Inferior parietal cortex (tissue), 1 donor: ENCODE measurements at regions not wholly inside any gene's neighbourhood (a gene's known extent, or its start where the extent isn't known, plus 50 kb on each side); places are given as distances from the start of the nearest gene placed in this dataset.

Experiments
- DNase-seq: peaks from one replicate; pipeline ENCODE4 v3.0.0-alpha.2; 2016; ENCODE audit errors: extremely low spot score

- DNase-seq = no peak
These were observed 57.1 kb upstream of the KCNJ16 start for GRCh38 chr17:70017941-70018340.

GRCh38 chr17:70021726-70022125, 53.3 kb upstream of the KCNJ16 start:
- DNase-seq = no peak

- no peak for DNase-seq
These were observed 52.9 kb upstream of the KCNJ16 start for GRCh38 chr17:70022175-70022574.

GRCh38 chr17:70024253-70024652, 50.8 kb upstream of the KCNJ16 start:
- DNase-seq = no peak
